ENCODE measurements at regions not wholly inside any gene's neighbourhood (a gene's known extent, or its start where the extent isn't known, plus 50 kb on each side); places are given as distances from the start of the nearest gene placed in this dataset.
A peak's percentile ranks its signal among the peaks of the same experiment; 100 is the strongest.

DNA sequence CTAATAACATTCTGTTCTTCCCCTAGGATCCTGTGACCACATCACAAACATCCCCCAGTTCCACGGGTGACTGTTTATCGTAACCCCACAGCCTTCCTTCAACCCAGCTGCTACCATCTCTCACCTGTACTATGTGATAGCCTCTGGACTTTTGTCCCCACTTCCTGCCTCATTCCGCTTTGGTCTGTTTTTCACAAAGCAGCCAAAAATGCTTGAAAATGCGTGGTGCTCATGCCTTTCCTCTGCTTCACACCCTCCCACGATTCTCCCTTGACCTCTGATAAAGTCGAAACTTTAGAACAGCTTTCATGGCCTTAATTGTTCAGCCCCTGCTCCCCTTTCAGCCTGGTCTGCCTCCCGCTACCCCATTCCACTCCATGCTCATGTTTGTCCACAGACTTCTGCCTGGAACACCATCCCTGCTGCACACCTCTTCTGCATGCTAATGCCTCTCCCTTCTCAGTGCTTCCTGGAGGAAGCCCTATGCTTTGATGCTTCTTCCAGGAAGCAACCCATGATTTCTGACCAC lies 165.6 kb downstream of the PLPP3 start:
- Histone ChIP-seq H4K91ac (ENCODE audit: low read depth, low read length, poor library complexity) (no peak overlapping the region), H3K79me1 (ENCODE audit: low read depth, low read length) (no peaks in the 10 kb centered on the region), H3K4ac (ENCODE audit: low read length) (no peak overlapping the region), H3K18ac (ENCODE audit: low read length) (no peak overlapping the region), H3K23ac (ENCODE audit: low read depth, low read length, poor library complexity) (no peak overlapping the region), H3K4me2 (ENCODE audit: insufficient read depth, low read length, poor library complexity, severe bottlenecking) (no peak overlapping the region), H4K8ac (ENCODE audit: low read depth, low read length) (no peak overlapping the region), H2BK120ac (ENCODE audit: low read depth, low read length) (no peak overlapping the region), H3K27me3 (ENCODE audit: control insufficient read depth in 3 of 3, insufficient read depth in 3 of 3, low read depth in 1 of 3, low read length in 3 of 3) (no peaks in the 10 kb centered on the region), H3K4me3 (ENCODE audit: low read length in 2 of 2) (no peak overlapping the region), H2BK15ac (ENCODE audit: low read length) (no peak overlapping the region), H3K9me3 (replicated peaks in 1 of 2; ENCODE audit: control insufficient read depth in 2 of 2, insufficient read depth in 1 of 2, low read depth in 1 of 2, low read length in 2 of 2) (no peaks in the 10 kb centered on the region), H2BK12ac (ENCODE audit: low read length) (no peak overlapping the region), H3K14ac (ENCODE audit: low read length) (no peak overlapping the region), H3K4me1 (ENCODE audit: control insufficient read depth in 2 of 2, insufficient read depth in 1 of 2, low read depth in 1 of 2, low read length in 2 of 2) (peaks cover 7 to 8% of the 10 kb centered on the region in 2 donors), H2AK5ac (ENCODE audit: low read depth, low read length) (no peak overlapping the region), H2BK5ac (ENCODE audit: low read length) (no peak overlapping the region), H3K36me3 (replicated peaks in 1 of 2; ENCODE audit: control insufficient read depth in 2 of 2, insufficient read depth in 2 of 2, low read length in 2 of 2) (no peaks in the 10 kb centered on the region), H3K9ac (ENCODE audit: low read depth, low read length, poor library complexity) (no peak overlapping the region), H3K27ac (replicated peaks; ENCODE audit: low read length) (no peak overlapping the region), H2AFZ (ENCODE audit: low read length) (peak overlapping the region; percentile 6)
- DNase-seq (ENCODE audit: low spot score): no peak
- WGBS, 2 donors (ENCODE audit: extremely low coverage in 2 of 2, insufficient read length in 2 of 2, insufficient replicate concordance in 1 of 2): no CpG with 5 or more reads among the region's 7 CpGs

- Histone ChIP-seq H3K4me2 (ENCODE audit: insufficient read depth, low read length, poor library complexity, severe bottlenecking) (no peak overlapping the region), H3K9me3 (replicated peaks in 1 of 2; ENCODE audit: control insufficient read depth in 2 of 2, insufficient read depth in 1 of 2, low read depth in 1 of 2, low read length in 2 of 2) (no peaks in the 10 kb centered on the region), H2BK12ac (ENCODE audit: low read length) (no peak overlapping the region), H4K8ac (ENCODE audit: low read depth, low read length) (no peak overlapping the region), H3K79me1 (ENCODE audit: low read depth, low read length) (no peaks in the 10 kb centered on the region), H3K4ac (ENCODE audit: low read length) (no peak overlapping the region), H2BK15ac (ENCODE audit: low read length) (no peak overlapping the region), H2BK120ac (ENCODE audit: low read depth, low read length) (no peak overlapping the region), H3K4me3 (ENCODE audit: low read length in 2 of 2) (no peak overlapping the region), H2AFZ (ENCODE audit: low read length) (peak overlapping the region; percentile 69), H3K9ac (ENCODE audit: low read depth, low read length, poor library complexity) (no peak overlapping the region), H3K36me3 (replicated peaks in 1 of 2; ENCODE audit: control insufficient read depth in 2 of 2, insufficient read depth in 2 of 2, low read length in 2 of 2) (no peaks in the 10 kb centered on the region), H3K27ac (replicated peaks; ENCODE audit: low read length) (no peak overlapping the region), H3K14ac (ENCODE audit: low read length) (no peak overlapping the region), H3K18ac (ENCODE audit: low read length) (peak overlapping the region; percentile 54), H3K4me1 (ENCODE audit: control insufficient read depth in 2 of 2, insufficient read depth in 1 of 2, low read depth in 1 of 2, low read length in 2 of 2) (peaks cover 7 to 8% of the 10 kb centered on the region in 2 donors), H3K27me3 (ENCODE audit: control insufficient read depth in 3 of 3, insufficient read depth in 3 of 3, low read depth in 1 of 3, low read length in 3 of 3) (no peaks in the 10 kb centered on the region), H2AK5ac (ENCODE audit: low read depth, low read length) (no peak overlapping the region), H3K23ac (ENCODE audit: low read depth, low read length, poor library complexity) (no peak overlapping the region), H4K91ac (ENCODE audit: low read depth, low read length, poor library complexity) (no peak overlapping the region), H2BK5ac (ENCODE audit: low read length) (no peak overlapping the region)
- DNase-seq (ENCODE audit: low spot score): no peak
- WGBS, 2 donors (ENCODE audit: extremely low coverage in 2 of 2, insufficient read length in 2 of 2, insufficient replicate concordance in 1 of 2): no CpG with 5 or more reads among the region's 13 CpGs
Observed at GRCh38 chr1:56411484-56412180, 167.7 kb downstream of the PLPP3 start.

DNA sequence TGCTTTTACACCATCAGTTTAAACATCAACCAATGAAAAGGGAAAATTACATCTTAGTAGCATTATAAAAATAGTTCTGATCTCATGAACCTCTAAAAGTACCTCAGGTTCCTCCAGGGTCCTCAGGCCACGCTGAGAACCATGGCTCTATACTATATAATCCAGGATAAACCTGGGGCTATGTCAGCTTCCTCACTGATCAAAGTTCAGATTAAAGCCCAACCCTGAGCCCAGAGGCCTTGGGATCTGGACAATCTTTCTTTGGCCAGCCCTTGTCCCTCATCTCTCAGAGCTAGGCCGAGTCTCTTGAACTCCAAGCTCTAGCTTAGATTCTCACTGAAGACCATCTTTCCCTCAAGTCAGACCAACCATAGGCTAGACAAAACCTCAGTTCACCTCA lies 168.3 kb downstream of the PLPP3 start:
- no peak overlapping the region for H2BK5ac ChIP-seq (ENCODE audit: low read length)
- H3K4me1 ChIP-seq (ENCODE audit: control insufficient read depth in 2 of 2, insufficient read depth in 1 of 2, low read depth in 1 of 2, low read length in 2 of 2): peaks cover 7 to 8% of the 10 kb centered on the region in 2 donors
- H2AK5ac ChIP-seq (ENCODE audit: low read depth, low read length): no peak overlapping the region
- no peak overlapping the region for H4K8ac ChIP-seq (ENCODE audit: low read depth, low read length)
- H3K9ac ChIP-seq (ENCODE audit: low read depth, low read length, poor library complexity): no peak overlapping the region
- no peak overlapping the region for H2BK120ac ChIP-seq (ENCODE audit: low read depth, low read length)
- H2AFZ ChIP-seq (ENCODE audit: low read length): no peak overlapping the region
- no peak overlapping the region for H2BK12ac ChIP-seq (ENCODE audit: low read length)
- H4K91ac ChIP-seq (ENCODE audit: low read depth, low read length, poor library complexity): no peak overlapping the region
- H3K4me3 ChIP-seq (ENCODE audit: low read length in 2 of 2): no peak overlapping the region
- H3K79me1 ChIP-seq (ENCODE audit: low read depth, low read length): no peaks in the 10 kb centered on the region
- H2BK15ac ChIP-seq (ENCODE audit: low read length): no peak overlapping the region
- no peak overlapping the region for H3K14ac ChIP-seq (ENCODE audit: low read length)
- H3K4ac ChIP-seq (ENCODE audit: low read length): no peak overlapping the region
- DNase-seq (ENCODE audit: low spot score): no peak
- no peaks in the 10 kb centered on the region for H3K36me3 ChIP-seq (replicated peaks in 1 of 2; ENCODE audit: control insufficient read depth in 2 of 2, insufficient read depth in 2 of 2, low read length in 2 of 2)
- H3K9me3 ChIP-seq (replicated peaks in 1 of 2; ENCODE audit: control insufficient read depth in 2 of 2, insufficient read depth in 1 of 2, low read depth in 1 of 2, low read length in 2 of 2): no peaks in the 10 kb centered on the region
- no peak overlapping the region for H3K4me2 ChIP-seq (ENCODE audit: insufficient read depth, low read length, poor library complexity, severe bottlenecking)
- no peak overlapping the region for H3K18ac ChIP-seq (ENCODE audit: low read length)
- WGBS, 2 donors (ENCODE audit: extremely low coverage in 2 of 2, insufficient read length in 2 of 2, insufficient replicate concordance in 1 of 2): no CpG with 5 or more reads among the region's 2 CpGs
- H3K27ac ChIP-seq (replicated peaks; ENCODE audit: low read length): no peak overlapping the region
- no peak overlapping the region for H3K23ac ChIP-seq (ENCODE audit: low read depth, low read length, poor library complexity)
- H3K27me3 ChIP-seq (ENCODE audit: control insufficient read depth in 3 of 3, insufficient read depth in 3 of 3, low read depth in 1 of 3, low read length in 3 of 3): no peaks in the 10 kb centered on the region

- Histone ChIP-seq H3K4me1 (ENCODE audit: control insufficient read depth in 2 of 2, insufficient read depth in 1 of 2, low read depth in 1 of 2, low read length in 2 of 2) (peaks cover 5 to 7% of the 10 kb centered on the region in 2 donors), H3K9ac (ENCODE audit: low read depth, low read length, poor library complexity) (no peak overlapping the region), H2AK5ac (ENCODE audit: low read depth, low read length) (no peak overlapping the region), H3K27me3 (ENCODE audit: control insufficient read depth in 3 of 3, insufficient read depth in 3 of 3, low read depth in 1 of 3, low read length in 3 of 3) (no peaks in the 10 kb centered on the region), H2BK5ac (ENCODE audit: low read length) (no peak overlapping the region), H3K4me3 (ENCODE audit: low read length in 2 of 2) (no peak overlapping the region), H2AFZ (ENCODE audit: low read length) (no peak overlapping the region), H3K4me2 (ENCODE audit: insufficient read depth, low read length, poor library complexity, severe bottlenecking) (no peak overlapping the region), H2BK12ac (ENCODE audit: low read length) (no peak overlapping the region), H3K23ac (ENCODE audit: low read depth, low read length, poor library complexity) (no peak overlapping the region), H3K9me3 (replicated peaks in 1 of 2; ENCODE audit: control insufficient read depth in 2 of 2, insufficient read depth in 1 of 2, low read depth in 1 of 2, low read length in 2 of 2) (no peaks in the 10 kb centered on the region), H3K18ac (ENCODE audit: low read length) (no peak overlapping the region), H3K14ac (ENCODE audit: low read length) (no peak overlapping the region), H3K4ac (ENCODE audit: low read length) (no peak overlapping the region), H2BK120ac (ENCODE audit: low read depth, low read length) (no peak overlapping the region), H3K36me3 (replicated peaks in 1 of 2; ENCODE audit: control insufficient read depth in 2 of 2, insufficient read depth in 2 of 2, low read length in 2 of 2) (no peaks in the 10 kb centered on the region), H2BK15ac (ENCODE audit: low read length) (no peak overlapping the region), H4K8ac (ENCODE audit: low read depth, low read length) (no peak overlapping the region), H3K79me1 (ENCODE audit: low read depth, low read length) (no peaks in the 10 kb centered on the region), H4K91ac (ENCODE audit: low read depth, low read length, poor library complexity) (no peak overlapping the region), H3K27ac (replicated peaks; ENCODE audit: low read length) (no peak overlapping the region)
- no peak for DNase-seq (ENCODE audit: low spot score)
- WGBS, 2 donors (ENCODE audit: extremely low coverage in 2 of 2, insufficient read length in 2 of 2, insufficient replicate concordance in 1 of 2): no CpG with 5 or more reads among the region's 3 CpGs
Observed at GRCh38 chr1:56410405-56410804, 169.0 kb downstream of the PLPP3 start.

Measured in neuronal stem cell (in vitro differentiated cells).